MCF 10A (cell line): ENCODE measurements at regions not wholly inside any gene's neighbourhood (a gene's known extent, or its start where the extent isn't known, plus 50 kb on each side); places are given as distances from the start of the nearest gene placed in this dataset.

Experiments
- BruUV-seq: library from RNA; stranded (reverse); fragments of 400-500 nt; replicated peaks from 2 replicates; lab custom pipeline; 2021; lab: Mats Ljungman, UMichigan
- CTCF ChIA-PET: fragments of 300-600 bp; sonication (Branson Sonifier 250); formaldehyde crosslinking; extraction: SDS; loops from one replicate; lab custom pipeline; 2021; ENCODE audit warnings: antibody characterized with exemption, inconsistent platforms; lab: Yijun Ruan, JAX
- POLR2A ChIA-PET: fragments of 300-600, 350-650 bp; sonication (Branson Sonifier 250); formaldehyde crosslinking; extraction: SDS; loops from one replicate; lab custom pipeline; 2020; ENCODE audit warnings: antibody characterized with exemption, inconsistent platforms; lab: Yijun Ruan, JAX
- DNase-seq: peaks from one replicate; pipeline ENCODE4 v3.0.0-alpha.2; 2018; ENCODE audit not compliant: unreplicated experiment
- H3K27ac Mint-ChIP-seq: one replicate; pipeline ENCODE4 v1.8.0; 2022; ENCODE audit warnings: mild to moderate bottlenecking, low read depth, mixed read lengths; ENCODE audit not compliant: unreplicated experiment
- H3K27me3 Mint-ChIP-seq: one replicate; pipeline ENCODE4 v1.8.0; 2022; ENCODE audit warnings: mixed read lengths; ENCODE audit not compliant: insufficient read depth, unreplicated experiment
- H3K36me3 Mint-ChIP-seq: one replicate; pipeline ENCODE4 v1.8.0; 2022; ENCODE audit warnings: mild to moderate bottlenecking, moderate library complexity, mixed read lengths; ENCODE audit not compliant: insufficient read depth, unreplicated experiment
- H3K4me1 Mint-ChIP-seq: one replicate; pipeline ENCODE4 v1.8.0; 2022; ENCODE audit warnings: mixed read lengths; ENCODE audit not compliant: insufficient read depth, unreplicated experiment
- H3K4me3 Mint-ChIP-seq: one replicate; pipeline ENCODE4 v1.8.0; 2022; ENCODE audit warnings: mild to moderate bottlenecking, moderate library complexity, mixed read lengths; ENCODE audit not compliant: unreplicated experiment
- H3K9me3 Mint-ChIP-seq: one replicate; pipeline ENCODE4 v1.8.0; 2022; ENCODE audit warnings: mixed read lengths; ENCODE audit not compliant: unreplicated experiment
- intact Hi-C: fragments of 100-400 bp; cut with micrococcal nuclease; formaldehyde crosslinking; loops from 2 replicates; pipeline ENCODE4 v1.14.1; 2022
- TF ChIP-seq, protein P1 (sequence below): fragments of 200-600 bp; IDR thresholded peaks from one replicate; pipeline ENCODE4 v1.8.0; 2022; ENCODE audit warnings: antibody characterized with exemption, mild to moderate bottlenecking; ENCODE audit not compliant: unreplicated experiment

DNA sequence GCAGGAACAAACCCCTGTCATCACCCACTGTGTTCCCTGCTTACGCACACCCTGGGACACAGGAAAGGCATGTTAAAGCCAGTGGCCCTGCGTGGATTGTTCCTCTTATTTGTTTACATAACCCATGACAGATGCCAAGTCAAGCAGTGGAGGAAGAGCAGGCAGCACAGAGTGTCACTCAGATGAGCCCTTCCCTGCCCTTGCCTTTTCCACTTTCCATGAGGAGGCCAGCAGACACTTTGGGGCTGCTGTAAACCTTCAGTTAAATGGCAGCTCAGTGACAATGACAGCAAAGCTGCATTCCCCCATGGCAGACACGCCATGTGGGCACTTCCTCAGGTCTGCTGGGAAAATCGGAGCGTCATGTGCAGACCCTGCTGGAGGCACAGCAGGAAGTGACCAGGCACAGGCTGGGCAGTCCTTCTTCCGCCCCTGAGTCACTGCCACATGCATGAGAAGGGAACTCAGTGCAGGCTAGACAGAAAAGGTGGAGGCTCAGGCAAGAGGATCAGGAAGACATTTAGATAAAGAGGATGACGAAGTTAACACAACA, 216.8 kb upstream of the PIK3R1 start:
- Mint-ChIP-seq H3K27ac (peak overlapping the region; percentile 88), H3K9me3 (peaks cover 10% of the 10 kb centered on the region), H3K36me3 (peaks cover 7% of the 10 kb centered on the region), H3K4me3 (peak overlapping the region; percentile 53), H3K27me3 (no peaks in the 10 kb centered on the region), H3K4me1 (peaks cover 24% of the 10 kb centered on the region)
- TF ChIP-seq, protein P1, sequence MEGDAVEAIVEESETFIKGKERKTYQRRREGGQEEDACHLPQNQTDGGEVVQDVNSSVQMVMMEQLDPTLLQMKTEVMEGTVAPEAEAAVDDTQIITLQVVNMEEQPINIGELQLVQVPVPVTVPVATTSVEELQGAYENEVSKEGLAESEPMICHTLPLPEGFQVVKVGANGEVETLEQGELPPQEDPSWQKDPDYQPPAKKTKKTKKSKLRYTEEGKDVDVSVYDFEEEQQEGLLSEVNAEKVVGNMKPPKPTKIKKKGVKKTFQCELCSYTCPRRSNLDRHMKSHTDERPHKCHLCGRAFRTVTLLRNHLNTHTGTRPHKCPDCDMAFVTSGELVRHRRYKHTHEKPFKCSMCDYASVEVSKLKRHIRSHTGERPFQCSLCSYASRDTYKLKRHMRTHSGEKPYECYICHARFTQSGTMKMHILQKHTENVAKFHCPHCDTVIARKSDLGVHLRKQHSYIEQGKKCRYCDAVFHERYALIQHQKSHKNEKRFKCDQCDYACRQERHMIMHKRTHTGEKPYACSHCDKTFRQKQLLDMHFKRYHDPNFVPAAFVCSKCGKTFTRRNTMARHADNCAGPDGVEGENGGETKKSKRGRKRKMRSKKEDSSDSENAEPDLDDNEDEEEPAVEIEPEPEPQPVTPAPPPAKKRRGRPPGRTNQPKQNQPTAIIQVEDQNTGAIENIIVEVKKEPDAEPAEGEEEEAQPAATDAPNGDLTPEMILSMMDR, result no peak
- ChIA-PET CTCF (interaction anchor here (0.7 kb wide), 3 partner anchors 153 to 445 kb away, joined by 3 read pairs; no protein-coding TSS in a partner anchor), POLR2A (no interaction called here)
- intact Hi-C loops, result loop anchor here (5.0 kb wide), 1 partner anchor 219 kb away; the partner anchor contains the start of gene PIK3R1
- BruUV-seq, result no TSS peak
- peak; percentile 88 for DNase-seq

DNA sequence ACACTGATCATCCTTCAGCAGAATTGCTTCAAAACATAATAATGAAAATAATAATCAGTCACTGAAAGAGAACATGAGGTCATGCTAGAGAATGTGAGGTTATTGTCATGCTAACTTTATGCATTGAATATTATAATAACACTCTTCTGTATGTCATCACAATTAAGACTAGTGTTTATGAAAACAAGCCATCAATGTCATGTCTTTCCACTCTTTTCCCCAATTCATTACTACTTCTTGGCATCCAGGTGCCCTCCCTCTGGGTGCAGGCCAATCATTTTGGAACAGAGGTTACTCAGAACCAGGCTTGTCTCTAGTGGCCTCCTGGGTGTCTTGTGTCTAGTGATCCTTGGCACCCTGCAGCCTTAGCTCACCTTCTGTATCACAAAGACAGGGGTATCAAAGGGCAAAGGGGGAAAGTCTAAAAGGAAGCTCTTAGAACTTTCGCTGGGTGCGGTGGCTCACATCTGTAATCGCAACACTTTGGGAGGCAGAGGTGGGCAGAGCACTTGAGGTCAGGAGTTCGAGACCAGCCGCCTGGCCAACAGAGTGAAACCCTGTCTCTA, 217.6 kb upstream of the PIK3R1 start:
- POLR2A ChIA-PET, result interaction anchor here (0.9 kb wide), 1 partner anchor 48 kb away, joined by 4 read pairs; no protein-coding TSS in a partner anchor

DNA sequence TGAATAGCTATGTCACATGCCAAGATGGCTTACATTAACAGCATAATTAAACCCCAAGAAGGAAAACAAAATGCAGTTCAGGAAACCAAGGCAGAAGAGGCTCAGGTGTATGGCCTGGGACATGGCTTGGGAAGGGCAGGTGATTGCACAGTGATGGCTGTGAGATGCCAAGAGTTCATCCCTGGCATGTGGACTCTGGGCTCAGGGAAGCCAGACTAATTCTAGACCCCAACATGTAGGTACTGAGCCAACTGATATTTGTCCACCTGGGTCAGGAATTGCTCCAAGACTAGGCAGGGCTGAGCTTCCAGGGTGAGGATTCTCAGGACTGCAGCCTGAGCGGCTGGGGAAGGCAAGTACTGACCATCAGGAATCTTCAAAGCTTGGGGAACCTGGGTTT, 218.4 kb upstream of the PIK3R1 start:
- ChIA-PET POLR2A (interaction anchor here (0.9 to 1.1 kb wide), 3 partner anchors 43 to 228 kb away, joined by 3 to 4 read pairs (median 4); no protein-coding TSS in a partner anchor), CTCF (no interaction called here)
- no peaks in the 10 kb centered on the region for H3K27me3 Mint-ChIP-seq
- DNase-seq, result no peak
- peaks cover 7% of the 10 kb centered on the region for H3K36me3 Mint-ChIP-seq
- no peak overlapping the region for H3K4me3 Mint-ChIP-seq
- TF ChIP-seq, protein P1, result no peak
- H3K27ac Mint-ChIP-seq, result peak overlapping the region; percentile 41
- no TSS peak for BruUV-seq
- peaks cover 32% of the 10 kb centered on the region for H3K4me1 Mint-ChIP-seq
- H3K9me3 Mint-ChIP-seq, result peaks cover 2% of the 10 kb centered on the region
- intact Hi-C loops, result loop anchor here (5.0 kb wide), 1 partner anchor 220 kb away; the partner anchor contains the start of gene PIK3R1

More for the DNA sequence above, 217.6 kb upstream of the PIK3R1 start:
- no peak overlapping the region for H3K27ac Mint-ChIP-seq
- DNase-seq, result no peak
- CTCF ChIA-PET, result interaction anchor here (0.7 kb wide), 2 partner anchors 260 to 444 kb away, joined by 3 read pairs; no protein-coding TSS in a partner anchor
- TF ChIP-seq, protein P1, result no peak
- intact Hi-C loops, result loop anchor here (5.0 kb wide), 1 partner anchor 219 kb away; the partner anchor contains the start of gene PIK3R1
- BruUV-seq, result TSS peak; percentile 64
- no peak overlapping the region for H3K4me3 Mint-ChIP-seq
- H3K9me3 Mint-ChIP-seq, result peaks cover 8% of the 10 kb centered on the region
- peaks cover 7% of the 10 kb centered on the region for H3K36me3 Mint-ChIP-seq
- no peaks in the 10 kb centered on the region for H3K27me3 Mint-ChIP-seq
- peaks cover 30% of the 10 kb centered on the region for H3K4me1 Mint-ChIP-seq

DNA sequence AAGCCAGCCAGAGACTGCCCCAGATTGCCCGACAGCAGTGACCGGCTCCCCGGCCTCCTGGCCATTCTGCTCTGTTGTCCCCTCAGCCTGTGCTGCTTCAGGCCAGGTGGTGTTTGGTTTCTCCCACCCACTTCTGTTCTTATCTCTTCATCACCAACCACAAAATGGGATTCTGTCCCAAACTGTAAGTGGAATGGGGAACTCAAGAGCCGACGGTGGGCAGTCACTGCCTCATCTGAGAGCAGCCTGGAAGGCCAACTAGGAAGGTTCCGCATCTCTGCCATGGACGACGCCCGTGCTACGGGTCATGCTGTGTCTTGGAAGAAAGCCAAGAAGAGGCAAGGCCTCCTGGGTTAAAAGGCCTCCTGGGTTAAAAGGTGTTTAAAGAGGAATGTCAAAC, 219.0 kb upstream of the PIK3R1 start:
- Mint-ChIP-seq H3K27me3 (no peaks in the 10 kb centered on the region), H3K36me3 (peaks cover 7% of the 10 kb centered on the region), H3K27ac (peak overlapping the region; percentile 41), H3K9me3 (no peaks in the 10 kb centered on the region), H3K4me1 (peaks cover 33% of the 10 kb centered on the region), H3K4me3 (no peak overlapping the region)
- BruUV-seq, result no TSS peak
- POLR2A ChIA-PET, result interaction anchor here (1.0 to 1.1 kb wide), 2 partner anchors 43 to 229 kb away, joined by 3 to 4 read pairs; no protein-coding TSS in a partner anchor
- intact Hi-C loops, result loop anchor here (5.0 kb wide), 1 partner anchor 221 kb away; the partner anchor contains the start of gene PIK3R1
- TF ChIP-seq, protein P1, result no peak
- no peak for DNase-seq
- CTCF ChIA-PET, result no interaction called here
